DMS53 treated with DMSO at 0.1 percent for 48 hours (cell line): ENCODE measurements at regions not wholly inside any gene's neighbourhood (a gene's known extent, or its start where the extent isn't known, plus 50 kb on each side); places are given as distances from the start of the nearest gene placed in this dataset.
"Not testable (repeated sequence)": the region's sequence is repeated elsewhere in the genome, so short reads cannot be mapped to it uniquely, and the experiment has no call there.

Experiments used
- DNase-seq: peaks from one replicate; lab custom pipeline; 2025; ENCODE audit not compliant: unreplicated experiment; lab: John Stamatoyannopoulos, UW

GRCh38 chr13:21872795-21873194, 201.9 kb downstream of the FGF9 start:
- no peak for DNase-seq

GRCh38 chr13:21875116-21875515, 204.2 kb downstream of the FGF9 start:
- DNase-seq = no peak

- DNase-seq = no peak
Observed at GRCh38 chr13:21879263-21879914, 208.5 kb downstream of the FGF9 start.

GRCh38 chr13:21882766-21883165, 211.9 kb downstream of the FGF9 start:
- peak; percentile 92 for DNase-seq

GRCh38 chr13:21883713-21884112, 212.8 kb downstream of the FGF9 start:
- DNase-seq = no peak

DNA sequence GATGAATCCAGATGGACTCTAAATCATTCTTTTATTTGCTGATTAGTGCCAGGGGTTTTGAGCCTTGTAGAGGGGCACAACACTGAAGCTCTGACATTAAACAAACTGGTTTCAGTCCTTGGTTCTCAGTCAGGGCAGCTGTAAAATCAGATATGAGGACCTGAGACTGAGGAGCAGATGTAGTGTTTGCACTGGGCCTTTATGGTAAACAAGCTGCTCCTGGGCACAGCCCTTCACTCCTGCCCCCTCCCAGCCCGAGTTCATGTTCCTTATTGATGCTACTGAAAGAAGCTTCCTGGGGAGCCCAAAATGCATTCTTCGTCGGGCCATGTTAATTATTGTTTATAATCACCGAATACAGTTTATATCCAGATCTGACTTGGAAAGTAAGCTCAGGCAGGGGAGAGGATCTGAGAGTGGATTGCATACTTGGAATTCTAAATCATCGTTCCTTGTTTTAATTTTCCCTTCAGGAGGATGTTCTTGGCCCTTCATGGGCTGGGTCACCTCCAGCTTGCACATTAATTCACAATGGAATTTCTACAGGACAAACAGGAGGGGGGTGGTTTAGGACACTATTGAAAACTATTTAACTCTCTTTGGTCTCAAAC, 213.5 kb downstream of the FGF9 start:
- DNase-seq = peak; percentile 90

GRCh38 chr13:21884965-21885567, 214.2 kb downstream of the FGF9 start:
- DNase-seq = peak; percentile 77

DNA sequence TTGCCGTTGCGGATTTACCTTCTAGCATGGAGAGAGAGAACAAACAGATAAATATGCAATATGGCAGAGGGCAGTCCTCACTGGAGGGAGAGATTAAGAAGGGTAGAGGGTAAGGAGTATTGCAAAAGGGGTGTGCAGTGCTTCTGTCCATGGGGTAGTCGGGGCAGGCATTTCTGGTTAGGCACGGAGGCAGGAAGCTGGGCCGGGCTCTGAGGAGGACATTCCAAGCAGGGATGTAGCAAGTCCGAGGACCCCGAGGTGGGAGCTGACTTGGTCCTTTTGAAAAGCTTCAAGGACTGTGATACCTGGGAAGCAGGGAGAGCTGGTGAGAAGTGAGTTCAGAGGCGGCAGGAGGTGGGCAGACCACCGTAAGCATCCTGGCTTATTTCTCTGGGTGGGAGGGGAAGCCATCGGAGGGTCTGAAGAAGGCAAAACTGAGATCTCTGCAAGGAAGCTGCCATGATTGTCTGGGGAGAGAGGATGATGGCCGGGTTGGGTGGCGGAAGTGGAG, 214.9 kb downstream of the FGF9 start:
- no peak for DNase-seq

GRCh38 chr13:21889651-21890050, 218.8 kb downstream of the FGF9 start:
- DNase-seq = no peak

GRCh38 chr13:21890220-21890619, 219.3 kb downstream of the FGF9 start:
- not testable (repeated sequence) for DNase-seq

DNA sequence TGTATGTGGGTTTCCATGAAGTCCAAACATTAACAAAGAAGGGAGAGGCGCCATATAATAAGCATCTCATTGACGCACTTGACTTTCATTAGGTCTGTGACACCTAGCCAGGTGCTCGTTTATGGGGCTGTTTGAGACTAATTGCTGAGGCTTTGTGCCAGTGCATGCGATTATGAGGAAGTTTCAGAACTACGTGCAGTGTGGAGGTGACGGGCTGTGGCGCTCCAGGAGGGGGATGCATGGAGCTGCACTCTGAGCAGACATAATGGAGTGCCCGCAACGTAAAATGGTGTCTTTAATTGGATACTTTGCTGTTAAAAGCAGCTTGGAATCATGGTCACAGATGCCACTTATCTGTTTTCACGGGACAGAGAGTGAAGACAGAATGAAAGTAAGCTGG, 223.2 kb downstream of the FGF9 start:
- DNase-seq = no peak

DNA sequence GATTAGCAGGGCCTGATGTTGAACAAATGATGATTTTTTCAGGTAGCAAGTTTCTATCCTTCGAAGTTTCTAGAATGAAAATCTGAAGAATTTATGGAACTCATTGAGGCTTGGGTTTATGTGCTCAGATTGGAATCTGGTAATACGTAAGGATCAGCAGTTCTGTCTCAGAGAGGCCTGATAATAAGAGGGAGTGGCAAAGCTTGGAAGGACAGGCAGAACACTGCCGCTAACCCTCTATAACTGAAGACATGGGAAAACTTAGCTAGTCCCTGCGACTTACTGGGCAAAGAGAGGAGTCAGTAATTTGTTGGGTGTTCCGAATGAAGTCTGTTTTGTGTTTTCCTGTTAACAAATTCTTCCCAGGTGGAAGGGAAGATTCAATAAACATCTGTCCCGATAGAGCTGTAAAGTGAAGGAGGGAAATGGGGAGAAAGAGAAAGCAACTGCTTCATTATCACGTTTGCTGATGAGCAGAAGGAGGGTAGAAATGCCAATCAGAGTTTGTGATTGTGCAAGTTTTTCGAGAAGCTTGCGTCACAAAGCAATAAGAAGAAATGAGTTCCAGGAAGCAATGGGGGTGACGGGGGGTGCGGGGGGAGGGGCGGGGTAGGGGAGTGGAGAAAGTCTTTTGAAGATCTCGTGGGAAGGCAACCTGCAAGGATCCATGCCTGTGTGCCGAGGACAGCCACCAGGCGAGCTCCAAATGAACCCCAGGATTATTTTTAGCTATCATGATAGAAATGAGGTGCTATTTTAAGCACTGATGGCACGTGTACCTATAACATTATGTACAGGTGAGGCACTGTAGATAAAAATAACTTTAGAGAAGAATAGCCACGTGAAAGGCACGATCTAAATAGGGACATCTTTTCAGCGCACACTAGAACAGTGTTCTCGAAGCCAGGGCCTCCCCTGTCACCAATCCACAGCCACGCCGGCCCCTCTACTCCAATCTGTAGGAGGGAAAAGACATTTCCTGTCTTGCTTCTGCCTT, 224.1 kb downstream of the FGF9 start:
- no peak for DNase-seq

- DNase-seq = no peak
Observed at GRCh38 chr13:21895779-21896178, 224.9 kb downstream of the FGF9 start.

- DNase-seq = no peak
Observed at GRCh38 chr13:21897161-21897560, 226.3 kb downstream of the FGF9 start.

GRCh38 chr13:21898459-21898858, 227.6 kb downstream of the FGF9 start:
- no peak for DNase-seq

- DNase-seq = no peak
Observed at GRCh38 chr13:21898945-21899344, 228.1 kb downstream of the FGF9 start.

GRCh38 chr13:21901336-21901735, 230.5 kb downstream of the FGF9 start:
- DNase-seq = no peak

- DNase-seq = no peak
Observed at GRCh38 chr13:21901811-21902708, 231.2 kb downstream of the FGF9 start.

DNA sequence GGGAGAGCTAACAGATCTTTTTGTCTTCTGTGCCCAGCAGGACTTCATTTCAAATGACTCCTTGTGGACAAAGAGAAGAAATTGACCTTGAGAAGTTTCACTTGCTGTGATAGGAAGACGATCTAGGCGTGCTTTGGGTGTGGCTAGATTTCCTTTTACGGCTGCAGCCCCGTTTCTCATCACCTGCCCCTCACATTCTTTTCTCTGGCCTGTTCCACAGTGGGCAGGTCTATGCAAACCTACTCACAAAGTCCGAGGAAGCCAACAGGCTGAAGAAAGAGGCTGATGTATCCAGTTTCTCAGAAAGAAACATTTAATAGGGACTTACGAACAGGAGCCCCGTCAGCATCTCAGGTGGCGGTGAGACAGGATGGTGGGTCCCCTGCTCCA, 231.8 kb downstream of the FGF9 start:
- DNase-seq = no peak

GRCh38 chr13:21905486-21905885, 234.6 kb downstream of the FGF9 start:
- DNase-seq = no peak
